Inferior parietal cortex (tissue), 1 donor: ENCODE measurements at regions not wholly inside any gene's neighbourhood (a gene's known extent, or its start where the extent isn't known, plus 50 kb on each side); places are given as distances from the start of the nearest gene placed in this dataset.

Source experiments
- DNase-seq: peaks from one replicate; pipeline ENCODE4 v3.0.0-alpha.2; 2016; ENCODE audit errors: extremely low spot score

- no peak for DNase-seq
These were observed 256.9 kb downstream of the GPATCH2 start for GRCh38 chr1:217373761-217374701.

- no peak for DNase-seq
These were observed 258.6 kb downstream of the GPATCH2 start for GRCh38 chr1:217372049-217372970.

GRCh38 chr1:217370757-217371156 is 260.1 kb downstream of the GPATCH2 start:
- no peak for DNase-seq

GRCh38 chr1:217369996-217370551 is 260.8 kb downstream of the GPATCH2 start:
- no peak for DNase-seq

GRCh38 chr1:217369271-217369981 is 261.5 kb downstream of the GPATCH2 start:
- no peak for DNase-seq

- no peak for DNase-seq
These were observed 266.7 kb downstream of the GPATCH2 start for GRCh38 chr1:217364220-217364619.

GRCh38 chr1:217363319-217363718 is 267.6 kb downstream of the GPATCH2 start:
- DNase-seq: no peak

GRCh38 chr1:217360510-217360909 is 270.4 kb downstream of the GPATCH2 start:
- DNase-seq: no peak

GRCh38 chr1:217354895-217355294 is 276.0 kb downstream of the GPATCH2 start:
- DNase-seq: no peak

GRCh38 chr1:217348960-217349664 is 281.8 kb downstream of the GPATCH2 start:
- DNase-seq: no peak

GRCh38 chr1:217344712-217345111 is 286.2 kb downstream of the GPATCH2 start:
- DNase-seq: no peak

- DNase-seq: no peak
These were observed 287.0 kb downstream of the GPATCH2 start for GRCh38 chr1:217343907-217344306.

GRCh38 chr1:217342105-217342504 is 288.8 kb downstream of the GPATCH2 start:
- DNase-seq: no peak

GRCh38 chr1:217336724-217337123 is 294.2 kb downstream of the GPATCH2 start:
- DNase-seq: no peak

- peak; percentile 52 for DNase-seq
These were observed 297.0 kb downstream of the GPATCH2 start for GRCh38 chr1:217333939-217334338.

- DNase-seq: no peak
These were observed 298.3 kb downstream of the GPATCH2 start for GRCh38 chr1:217332431-217333065.

- DNase-seq: no peak
These were observed 299.2 kb downstream of the GPATCH2 start for GRCh38 chr1:217331698-217332097.

- no peak for DNase-seq
These were observed 303.0 kb downstream of the GPATCH2 start for GRCh38 chr1:217327901-217328300.

GRCh38 chr1:217322834-217323233 is 308.1 kb downstream of the GPATCH2 start:
- DNase-seq: no peak

- DNase-seq: no peak
These were observed 315.5 kb downstream of the GPATCH2 start for GRCh38 chr1:217315346-217315745.
